Fibroblast of mammary gland (primary cell): ENCODE measurements at regions not wholly inside any gene's neighbourhood (a gene's known extent, or its start where the extent isn't known, plus 50 kb on each side); places are given as distances from the start of the nearest gene placed in this dataset.

Experiments used
- DNase-seq: peaks from one replicate; pipeline ENCODE4 v3.0.0-alpha.2; 2010; ENCODE audit warnings: low read depth
- H3K4me3 ChIP-seq: 2 replicates; pipeline ENCODE4 v1.5.1; 2011; ENCODE audit warnings: low read depth, mild to moderate bottlenecking, low read length, moderate library complexity; ENCODE audit not compliant: control insufficient read depth
- TF ChIP-seq, protein P1 (sequence below): conservative IDR thresholded peaks from 2 replicates; pipeline ENCODE4 v1.5.1; 2011; ENCODE audit warnings: low read depth, low read length, inconsistent platforms; ENCODE audit not compliant: control insufficient read depth, insufficient read depth

DNA sequence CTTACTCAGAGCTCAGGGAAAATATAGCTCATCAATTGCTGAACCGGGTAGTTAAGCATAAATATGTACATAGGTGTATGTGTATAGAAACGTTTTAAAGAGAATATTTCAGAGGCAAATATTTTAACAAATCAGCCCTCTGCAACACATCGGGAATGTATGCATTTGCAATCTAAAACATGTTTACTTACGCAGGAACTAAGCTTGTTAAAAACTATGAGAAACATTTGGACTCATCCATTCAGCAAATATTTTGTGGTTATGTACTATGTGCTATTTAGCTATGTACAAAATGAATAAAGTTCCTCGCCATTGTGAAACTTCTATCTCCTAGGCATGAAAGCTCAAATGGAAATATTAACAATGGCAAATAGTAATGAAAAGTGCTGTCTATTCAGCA, 469.9 kb downstream of the ARHGEF28 start:
- TF ChIP-seq, protein P1, sequence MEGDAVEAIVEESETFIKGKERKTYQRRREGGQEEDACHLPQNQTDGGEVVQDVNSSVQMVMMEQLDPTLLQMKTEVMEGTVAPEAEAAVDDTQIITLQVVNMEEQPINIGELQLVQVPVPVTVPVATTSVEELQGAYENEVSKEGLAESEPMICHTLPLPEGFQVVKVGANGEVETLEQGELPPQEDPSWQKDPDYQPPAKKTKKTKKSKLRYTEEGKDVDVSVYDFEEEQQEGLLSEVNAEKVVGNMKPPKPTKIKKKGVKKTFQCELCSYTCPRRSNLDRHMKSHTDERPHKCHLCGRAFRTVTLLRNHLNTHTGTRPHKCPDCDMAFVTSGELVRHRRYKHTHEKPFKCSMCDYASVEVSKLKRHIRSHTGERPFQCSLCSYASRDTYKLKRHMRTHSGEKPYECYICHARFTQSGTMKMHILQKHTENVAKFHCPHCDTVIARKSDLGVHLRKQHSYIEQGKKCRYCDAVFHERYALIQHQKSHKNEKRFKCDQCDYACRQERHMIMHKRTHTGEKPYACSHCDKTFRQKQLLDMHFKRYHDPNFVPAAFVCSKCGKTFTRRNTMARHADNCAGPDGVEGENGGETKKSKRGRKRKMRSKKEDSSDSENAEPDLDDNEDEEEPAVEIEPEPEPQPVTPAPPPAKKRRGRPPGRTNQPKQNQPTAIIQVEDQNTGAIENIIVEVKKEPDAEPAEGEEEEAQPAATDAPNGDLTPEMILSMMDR, result no peak
- DNase-seq, result no peak

DNA sequence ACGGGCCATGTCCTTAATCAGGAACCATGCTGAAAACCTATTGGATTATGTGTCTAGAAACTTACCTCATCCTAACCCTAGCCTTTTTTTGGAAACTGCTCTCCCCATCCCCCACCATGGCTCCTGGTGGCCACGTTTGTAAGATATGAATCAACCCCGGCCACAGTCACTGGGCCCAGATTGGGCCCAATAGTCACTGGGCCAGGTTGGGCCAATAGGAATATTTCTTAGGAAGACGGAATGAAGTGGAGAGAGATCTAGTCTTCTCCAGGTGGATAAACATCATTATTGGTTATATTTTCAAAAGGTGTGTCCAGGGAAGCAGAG, 468.7 kb downstream of the ARHGEF28 start:
- no peak overlapping the region for H3K4me3 ChIP-seq
- no peak for DNase-seq
- TF ChIP-seq, protein P1, result no peak

More for the DNA sequence above, 469.9 kb downstream of the ARHGEF28 start:
- no peak overlapping the region for H3K4me3 ChIP-seq

DNA sequence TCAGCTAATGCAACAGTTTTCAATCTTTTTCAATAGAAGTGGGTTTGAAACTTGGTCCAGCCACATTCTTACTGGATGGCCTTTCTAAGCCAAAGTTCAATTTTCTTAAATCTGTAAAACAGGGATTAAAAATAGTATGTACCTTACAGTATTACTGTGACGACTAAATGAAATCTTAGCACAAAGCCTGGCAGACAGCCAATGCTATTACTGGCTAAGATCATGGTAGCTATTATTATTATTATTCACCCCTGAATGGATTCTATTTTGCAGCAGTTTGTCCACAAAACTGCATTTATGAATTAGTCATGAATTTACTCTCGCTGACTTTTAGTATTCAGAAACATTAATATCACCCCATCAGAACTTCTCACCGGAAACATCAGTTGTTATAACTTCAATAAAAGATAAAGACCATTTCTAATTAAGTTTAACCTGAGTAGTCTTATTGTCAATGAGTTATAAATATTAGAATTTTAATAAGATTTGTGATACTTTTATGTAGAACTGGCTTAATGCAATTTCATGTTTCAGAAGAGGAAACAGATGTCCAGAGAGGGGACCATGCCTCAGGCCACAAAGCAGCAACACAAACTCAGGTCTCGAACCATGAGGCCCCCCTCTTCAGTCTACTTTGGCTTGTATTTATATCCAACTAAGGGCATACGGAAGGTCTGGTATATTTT, 468.2 kb downstream of the ARHGEF28 start:
- TF ChIP-seq, protein P1, result no peak
- no peak overlapping the region for H3K4me3 ChIP-seq
- peak; percentile 39 for DNase-seq

DNA sequence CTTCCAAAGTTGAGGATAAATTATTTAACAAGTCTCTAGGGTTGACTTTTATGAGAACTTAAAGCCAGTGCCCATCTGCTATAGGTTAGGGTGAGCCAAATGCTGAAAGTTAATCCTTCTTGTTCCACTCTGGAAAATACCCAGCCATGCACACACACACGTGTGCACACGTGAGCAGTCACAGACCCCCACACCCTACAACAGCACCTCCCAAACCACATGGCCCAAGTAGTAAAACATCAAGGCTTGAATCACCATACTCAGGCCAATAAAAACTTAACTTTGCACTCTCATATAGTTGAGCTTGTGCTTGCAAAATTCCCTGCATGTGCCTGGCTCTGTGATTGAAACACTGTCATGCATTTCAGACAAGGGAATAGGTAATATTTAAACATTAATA, 467.6 kb downstream of the ARHGEF28 start:
- TF ChIP-seq, protein P1, result no peak
- no peak for DNase-seq
- no peak overlapping the region for H3K4me3 ChIP-seq

DNA sequence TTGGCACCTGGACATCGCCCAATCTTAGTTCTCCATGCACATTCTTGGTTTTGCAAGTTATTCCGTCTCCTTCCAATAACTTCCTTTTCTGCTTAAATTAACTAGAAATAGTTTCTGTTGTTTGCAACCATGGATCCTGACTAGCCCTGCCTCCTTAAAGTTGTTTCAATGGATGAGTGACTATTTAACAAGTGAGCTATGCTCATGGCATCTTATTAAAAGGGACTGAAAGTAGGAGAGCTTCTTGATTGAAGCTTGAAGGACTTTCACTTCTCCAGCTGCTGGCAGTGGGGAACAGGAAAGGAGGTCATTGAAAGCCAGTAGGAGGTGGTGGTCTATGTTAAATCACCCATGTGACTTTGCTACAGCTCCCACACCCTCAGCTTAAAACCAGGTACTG, 466.8 kb downstream of the ARHGEF28 start:
- no peak for DNase-seq
- no peak overlapping the region for H3K4me3 ChIP-seq
- TF ChIP-seq, protein P1, result no peak

DNA sequence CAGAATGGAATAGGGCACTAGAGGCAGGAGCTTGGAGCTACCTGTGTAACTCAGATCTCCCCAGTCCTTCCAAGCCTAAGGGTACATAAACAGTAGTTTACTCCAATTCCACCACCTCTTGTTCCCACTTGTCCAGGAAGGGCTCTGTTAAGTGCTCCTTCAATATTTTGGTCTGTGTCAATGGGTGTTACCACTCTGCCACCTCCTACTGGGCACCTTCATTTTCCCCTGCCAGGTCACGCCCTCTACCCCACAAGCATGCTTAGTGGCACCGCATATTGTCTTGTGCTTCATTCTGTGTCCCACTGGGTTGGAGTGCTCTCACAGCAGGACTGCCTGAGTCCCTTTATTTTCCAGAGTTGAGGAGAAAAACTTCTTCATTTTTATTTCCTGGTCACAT, 459.8 kb downstream of the ARHGEF28 start:
- TF ChIP-seq, protein P1, result no peak
- H3K4me3 ChIP-seq, result no peak overlapping the region
- no peak for DNase-seq

DNA sequence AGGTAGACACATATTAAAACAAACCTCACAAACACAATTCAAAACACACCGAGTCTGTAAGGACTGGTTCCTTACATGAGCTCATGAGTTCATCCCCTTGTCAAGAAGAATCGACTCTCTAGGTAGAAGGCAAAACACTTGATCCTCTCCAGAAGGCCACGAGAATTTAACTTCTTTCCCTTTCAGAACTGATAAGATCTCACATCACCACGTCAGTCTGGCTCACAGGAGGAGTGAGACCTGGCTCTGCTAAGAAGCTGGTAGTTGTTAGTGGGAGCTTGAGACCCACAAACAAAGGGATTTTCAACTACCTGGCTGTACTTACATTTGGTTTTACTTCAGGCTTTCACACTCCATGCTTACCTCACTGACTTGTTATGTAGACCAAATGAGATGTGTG, 459.2 kb downstream of the ARHGEF28 start:
- DNase-seq, result no peak
- H3K4me3 ChIP-seq, result no peak overlapping the region
- TF ChIP-seq, protein P1, result no peak
